Stimulated activated memory B cell treated with anti-CD40 and anti-IgM and Interleukin-4, amounts not matched to agents 10 μg/mL and 1 μg/mL and 100 μg/mL, for 72 hours (primary cell): ENCODE measurements at regions not wholly inside any gene's neighbourhood (a gene's known extent, or its start where the extent isn't known, plus 50 kb on each side); places are given as distances from the start of the nearest gene placed in this dataset.
A peak's percentile ranks its signal among the peaks of the same experiment; 100 is the strongest.
"Not testable (repeated sequence)": the region's sequence is repeated elsewhere in the genome, so short reads cannot be mapped to it uniquely, and the experiment has no call there.

ENCODE experiments used
- ATAC-seq: fragments of 150-1000 bp; cut with Tn5 transposase; 2 replicates; pipeline ENCODE4 v1.10.0; 2021
- H3K27ac Mint-ChIP-seq: one replicate; pipeline ENCODE4 v1.8.0; 2022; ENCODE audit warnings: mild to moderate bottlenecking, mixed read lengths
- H3K27me3 Mint-ChIP-seq: one replicate; pipeline ENCODE4 v1.8.0; 2022; ENCODE audit warnings: mixed read lengths
- H3K36me3 Mint-ChIP-seq: one replicate; pipeline ENCODE4 v1.8.0; 2022; ENCODE audit warnings: mixed read lengths
- H3K4me1 Mint-ChIP-seq: one replicate; pipeline ENCODE4 v1.8.0; 2022; ENCODE audit warnings: mixed read lengths
- H3K4me3 Mint-ChIP-seq: one replicate; pipeline ENCODE4 v1.8.0; 2022; ENCODE audit warnings: mild to moderate bottlenecking, moderate library complexity, mixed read lengths
- H3K9me3 Mint-ChIP-seq: one replicate; pipeline ENCODE4 v1.8.0; 2022; ENCODE audit warnings: mixed read lengths

DNA sequence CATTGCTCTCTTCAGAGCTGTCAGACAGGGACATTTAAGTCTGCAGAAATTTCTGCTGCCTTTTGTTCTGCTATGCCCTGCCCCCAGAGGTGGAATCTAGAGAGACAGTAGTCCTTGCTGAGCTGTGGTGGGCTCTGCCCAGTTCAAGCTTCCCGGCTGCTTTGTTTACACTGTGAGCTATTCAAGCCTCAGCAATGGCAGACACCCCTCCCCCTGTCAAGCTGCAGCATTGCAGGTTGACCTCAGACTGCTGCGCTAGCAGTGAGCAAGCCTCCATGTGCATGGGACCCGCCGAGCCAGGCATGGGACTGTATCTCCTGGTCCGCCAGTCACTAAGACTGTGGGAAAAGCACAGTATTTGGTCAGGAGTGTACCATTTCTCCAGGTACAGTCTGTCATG, 53.6 kb upstream of the MAPK10 start:
- not testable (repeated sequence) for H3K36me3 Mint-ChIP-seq, ATAC-seq, H3K4me1 Mint-ChIP-seq, H3K27ac Mint-ChIP-seq, H3K4me3 Mint-ChIP-seq
- peaks cover 15% of the 10 kb centered on the region for H3K9me3 Mint-ChIP-seq
- H3K27me3 Mint-ChIP-seq: peaks cover 46% of the 10 kb centered on the region

DNA sequence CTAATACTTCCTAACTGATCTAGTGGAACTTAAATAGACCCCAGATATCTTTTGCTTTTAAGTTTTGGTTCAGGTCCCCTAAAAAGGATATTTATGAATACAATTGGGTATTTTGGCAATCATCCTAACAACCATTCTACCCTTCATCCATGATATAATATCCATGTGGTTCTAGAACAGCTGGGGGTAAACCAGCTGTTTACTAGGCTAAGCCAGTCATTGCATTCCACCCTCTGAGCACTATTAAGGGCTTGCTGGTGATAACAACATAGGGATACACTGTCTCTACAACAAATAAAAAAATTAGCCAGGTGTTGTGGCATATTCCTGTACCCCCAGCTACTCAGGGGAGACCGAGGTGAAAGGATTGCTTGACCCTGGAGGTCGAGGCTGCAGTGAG, 54.8 kb upstream of the MAPK10 start:
- Mint-ChIP-seq H3K4me3 (no peak overlapping the region), H3K9me3 (peaks cover 14% of the 10 kb centered on the region), H3K36me3 (no peaks in the 10 kb centered on the region)

DNA sequence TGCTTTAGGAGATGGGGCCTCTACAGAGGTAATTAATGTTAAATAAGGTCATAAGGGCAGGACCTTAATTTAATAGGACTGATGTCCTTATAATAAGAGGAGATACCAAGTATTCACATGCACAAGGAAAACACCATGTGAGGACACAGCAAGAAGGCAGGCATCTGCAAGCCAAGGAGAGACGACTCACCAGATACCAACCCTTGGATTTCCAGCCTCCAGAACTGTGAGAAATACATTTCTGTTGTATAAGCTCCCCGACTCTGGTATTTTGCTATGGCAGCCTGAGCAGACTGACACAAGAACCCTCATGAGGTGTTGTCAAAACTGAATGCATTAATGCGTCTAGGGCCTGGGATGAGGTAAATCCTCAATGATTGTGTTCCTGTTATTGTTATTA, 56.2 kb upstream of the MAPK10 start:
- no peaks in the 10 kb centered on the region for H3K4me1 Mint-ChIP-seq
- no peaks in the 10 kb centered on the region for H3K36me3 Mint-ChIP-seq
- H3K9me3 Mint-ChIP-seq: peaks cover 14% of the 10 kb centered on the region
- no peak overlapping the region for H3K4me3 Mint-ChIP-seq
- ATAC-seq: peak; percentile 8
- no peak overlapping the region for H3K27ac Mint-ChIP-seq
- peaks cover 45% of the 10 kb centered on the region for H3K27me3 Mint-ChIP-seq

More for the DNA sequence above, 54.8 kb upstream of the MAPK10 start:
- no peaks in the 10 kb centered on the region for H3K4me1 Mint-ChIP-seq
- no peak overlapping the region for H3K27ac Mint-ChIP-seq
- H3K27me3 Mint-ChIP-seq: peaks cover 46% of the 10 kb centered on the region
- ATAC-seq: no peak

DNA sequence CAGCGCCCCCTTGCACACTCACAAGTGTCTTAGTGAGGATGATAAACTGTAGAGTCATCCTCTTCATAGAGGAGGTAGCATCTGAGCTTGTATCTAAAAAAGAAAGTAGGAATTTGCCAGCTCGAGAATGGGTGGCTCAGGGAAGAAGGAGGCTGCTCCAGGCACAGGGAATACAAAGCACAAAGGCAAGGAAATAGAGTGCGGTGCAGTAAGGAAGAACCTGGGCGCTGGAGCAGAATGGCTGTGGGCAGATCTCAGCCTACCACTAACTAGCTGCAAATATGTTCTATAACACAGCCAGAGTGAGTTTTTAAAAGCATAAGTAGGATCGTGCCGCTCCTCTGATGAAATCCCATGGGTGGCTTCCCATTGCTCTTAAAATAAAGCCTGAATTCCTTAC, 61.6 kb upstream of the MAPK10 start:
- no peaks in the 10 kb centered on the region for H3K27me3 Mint-ChIP-seq
- no peak for ATAC-seq
- H3K9me3 Mint-ChIP-seq: no peaks in the 10 kb centered on the region
- no peaks in the 10 kb centered on the region for H3K36me3 Mint-ChIP-seq
- H3K27ac Mint-ChIP-seq: no peak overlapping the region
- no peaks in the 10 kb centered on the region for H3K4me1 Mint-ChIP-seq
- H3K4me3 Mint-ChIP-seq: no peak overlapping the region

DNA sequence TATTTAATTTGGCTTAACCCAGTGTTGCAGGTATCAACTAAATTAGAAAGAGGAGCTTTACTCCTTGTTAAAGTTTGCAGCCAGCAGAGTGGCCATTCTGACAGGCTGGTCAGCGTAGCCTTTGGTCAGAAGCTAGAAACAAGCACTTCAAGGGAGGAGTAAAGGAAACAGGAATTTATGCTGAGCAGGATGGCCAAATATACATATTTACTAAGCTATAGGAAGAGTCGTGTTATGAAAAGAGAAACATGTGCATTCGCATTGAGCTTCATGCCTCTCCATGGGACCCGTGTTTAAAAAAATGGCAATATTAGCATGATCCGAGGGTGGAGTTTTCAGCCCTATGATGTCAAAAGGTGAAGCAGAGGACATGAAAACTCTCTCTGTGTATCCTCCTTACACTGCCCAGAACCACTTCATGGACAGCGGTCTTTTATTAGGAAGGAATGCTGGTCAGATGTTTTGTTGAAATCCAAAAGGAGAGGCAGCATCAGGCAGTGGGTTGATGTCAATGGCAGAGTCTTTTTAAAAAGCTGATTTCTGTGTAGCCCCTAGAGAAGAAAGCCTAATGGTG, 71.8 kb upstream of the MAPK10 start:
- Mint-ChIP-seq H3K27me3 (no peaks in the 10 kb centered on the region), H3K27ac (no peak overlapping the region), H3K36me3 (no peaks in the 10 kb centered on the region), H3K4me3 (no peak overlapping the region), H3K4me1 (no peaks in the 10 kb centered on the region), H3K9me3 (no peaks in the 10 kb centered on the region)
- no peak for ATAC-seq

DNA sequence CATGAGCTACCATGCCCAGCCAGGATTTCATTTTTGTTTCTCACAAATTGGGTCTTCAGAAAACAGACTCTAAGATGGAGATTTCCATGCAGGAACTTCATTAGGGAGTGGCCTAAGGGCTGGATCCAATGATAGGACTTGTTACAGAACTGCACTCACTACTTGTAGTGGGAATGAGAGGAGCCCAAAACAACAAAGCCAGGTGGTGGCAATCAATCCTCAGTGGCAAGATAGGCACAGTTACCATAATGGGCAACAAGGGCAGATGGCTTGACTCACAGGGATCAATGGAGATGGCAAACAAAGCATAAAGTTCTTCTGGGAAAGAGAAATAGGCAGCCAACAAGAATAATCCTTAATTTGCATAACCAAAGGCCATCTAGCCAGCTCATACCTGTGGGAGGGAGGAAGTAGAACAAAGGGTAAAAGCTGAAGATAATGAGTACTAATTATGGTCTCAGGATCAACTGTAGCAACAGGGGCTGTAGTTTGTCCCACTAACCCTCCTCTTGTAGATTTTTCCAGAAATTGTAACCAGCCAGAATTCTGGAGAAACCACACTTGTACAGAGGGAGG, 72.8 kb upstream of the MAPK10 start:
- Mint-ChIP-seq H3K9me3 (no peaks in the 10 kb centered on the region), H3K27ac (no peak overlapping the region), H3K36me3 (no peaks in the 10 kb centered on the region), H3K4me3 (no peak overlapping the region), H3K27me3 (no peaks in the 10 kb centered on the region), H3K4me1 (no peaks in the 10 kb centered on the region)
- ATAC-seq: no peak

DNA sequence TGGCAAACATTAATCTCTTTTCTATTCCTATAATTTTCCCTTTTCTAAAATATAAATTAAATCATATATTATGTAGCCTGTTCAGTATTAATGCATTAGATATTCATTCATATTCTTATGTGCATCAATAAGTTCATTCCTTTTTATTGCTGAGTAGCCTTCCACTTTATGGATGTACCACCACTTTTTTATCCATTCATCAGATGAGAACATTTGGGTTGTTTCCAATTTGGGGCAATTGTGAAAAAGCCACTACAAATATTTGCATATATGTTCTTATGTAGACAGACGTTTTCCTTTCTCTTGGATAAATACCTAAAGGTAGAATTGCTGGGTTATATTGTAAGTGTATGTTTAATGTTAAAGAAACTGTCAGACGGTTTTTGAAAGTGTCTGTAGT, 79.4 kb upstream of the MAPK10 start:
- Mint-ChIP-seq H3K9me3 (peaks cover 4% of the 10 kb centered on the region), H3K4me3 (no peak overlapping the region), H3K27ac (no peak overlapping the region), H3K27me3 (peaks cover 14% of the 10 kb centered on the region), H3K4me1 (no peaks in the 10 kb centered on the region), H3K36me3 (no peaks in the 10 kb centered on the region)
- no peak for ATAC-seq

DNA sequence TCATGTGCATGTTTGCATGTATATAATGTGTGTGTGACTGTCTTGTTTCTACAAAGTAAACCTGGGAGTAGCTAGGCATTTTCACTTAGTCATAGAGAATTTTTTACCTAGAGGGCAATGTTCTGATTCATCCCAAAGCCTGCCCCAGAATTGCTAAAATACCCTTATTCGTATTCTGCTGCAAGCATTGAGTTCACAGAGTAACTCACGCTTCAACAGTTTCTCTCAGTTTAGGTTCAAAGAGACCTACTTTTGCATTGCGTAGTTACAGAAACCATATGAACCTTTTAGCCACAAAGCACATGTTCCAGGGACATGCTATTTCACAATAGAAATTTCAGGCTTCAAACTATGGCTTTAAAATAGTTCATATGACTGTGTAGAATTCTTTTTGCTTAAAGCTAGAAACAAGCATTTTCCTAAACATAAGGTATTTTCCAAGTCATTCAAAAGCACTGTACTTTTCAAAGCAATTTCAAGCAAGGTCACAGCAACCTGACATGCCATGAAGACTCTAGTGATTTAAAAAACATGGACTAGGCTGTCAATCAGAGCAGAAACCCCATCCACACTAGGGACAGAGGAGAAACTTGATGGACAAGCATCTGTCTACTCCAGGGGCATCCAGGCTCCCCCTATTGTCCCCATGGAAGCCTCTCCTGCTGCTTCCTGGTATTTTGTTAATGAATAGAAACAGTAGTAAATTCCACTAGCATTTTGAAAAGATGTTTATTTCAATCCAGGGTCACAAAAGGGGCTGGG, 81.5 kb upstream of the MAPK10 start:
- Mint-ChIP-seq H3K4me1 (no peaks in the 10 kb centered on the region), H3K4me3 (no peak overlapping the region), H3K27me3 (peaks cover 26% of the 10 kb centered on the region), H3K9me3 (peaks cover 6% of the 10 kb centered on the region), H3K27ac (no peak overlapping the region), H3K36me3 (no peaks in the 10 kb centered on the region)
- no peak for ATAC-seq

DNA sequence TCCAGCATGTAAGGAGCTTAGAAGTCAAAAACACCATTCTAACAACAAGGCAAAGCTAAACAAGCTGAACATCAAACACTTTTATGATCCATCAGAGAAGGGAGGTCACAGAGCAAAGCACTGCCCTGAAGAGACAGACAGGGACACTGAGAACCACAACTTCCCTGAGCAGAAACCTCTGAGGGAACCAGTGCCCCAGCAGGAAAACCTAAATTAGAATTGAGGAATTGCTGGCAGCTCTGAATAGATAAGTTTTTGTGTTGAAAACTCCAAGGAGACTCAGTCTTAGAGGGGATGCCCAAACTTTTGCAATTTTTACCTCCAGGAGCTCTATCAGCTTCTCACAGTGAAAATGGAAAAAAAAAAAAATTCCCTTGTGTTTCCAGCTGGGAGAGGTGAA, 83.0 kb upstream of the MAPK10 start:
- H3K27me3 Mint-ChIP-seq: peaks cover 26% of the 10 kb centered on the region
- no peak overlapping the region for H3K4me3 Mint-ChIP-seq
- no peak for ATAC-seq
- peaks cover 6% of the 10 kb centered on the region for H3K9me3 Mint-ChIP-seq
- H3K4me1 Mint-ChIP-seq: no peaks in the 10 kb centered on the region
- no peaks in the 10 kb centered on the region for H3K36me3 Mint-ChIP-seq
- H3K27ac Mint-ChIP-seq: no peak overlapping the region

DNA sequence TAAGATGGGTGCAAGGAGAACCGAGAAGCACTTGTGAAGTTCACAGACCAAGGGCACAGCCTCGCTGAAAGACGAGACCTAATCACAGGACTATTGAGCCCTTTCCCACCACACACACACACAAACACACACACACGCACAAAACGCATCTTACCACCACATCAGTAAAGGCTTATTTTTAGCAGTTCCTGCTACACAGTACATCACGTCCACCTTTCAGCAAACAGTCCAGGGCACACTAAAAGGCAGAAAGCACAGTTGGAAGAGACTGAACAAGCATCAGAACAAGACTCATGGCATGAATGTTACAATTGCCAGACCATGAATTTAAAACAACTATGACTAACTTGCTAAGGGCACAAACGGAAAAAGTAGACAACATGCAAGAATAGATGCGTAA, 83.6 kb upstream of the MAPK10 start:
- Mint-ChIP-seq H3K9me3 (peaks cover 6% of the 10 kb centered on the region), H3K27me3 (peaks cover 26% of the 10 kb centered on the region), H3K4me1 (no peaks in the 10 kb centered on the region), H3K27ac (no peak overlapping the region), H3K36me3 (no peaks in the 10 kb centered on the region), H3K4me3 (no peak overlapping the region)
- ATAC-seq: no peak

DNA sequence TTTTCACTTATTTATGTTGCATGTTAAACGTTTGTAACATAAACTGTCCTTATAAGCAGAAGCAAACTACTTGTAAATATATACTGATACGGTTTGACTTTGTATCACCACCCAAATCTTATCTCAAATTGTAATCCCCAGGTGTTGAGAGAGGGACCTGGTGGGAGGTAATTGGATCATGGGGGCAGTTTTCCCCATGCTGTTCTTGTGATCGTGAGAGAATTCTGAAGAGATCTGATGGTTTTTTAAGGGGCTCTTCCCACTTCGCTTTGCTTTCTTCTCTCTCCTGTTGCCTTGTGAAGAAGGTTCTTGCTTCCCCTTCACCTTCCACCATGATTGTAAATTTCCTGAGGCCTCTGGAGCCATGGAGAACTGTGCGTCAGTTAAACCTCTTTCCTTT, 87.1 kb upstream of the MAPK10 start:
- no peak overlapping the region for H3K4me3 Mint-ChIP-seq
- H3K27ac Mint-ChIP-seq: no peak overlapping the region
- H3K36me3 Mint-ChIP-seq: no peaks in the 10 kb centered on the region
- no peaks in the 10 kb centered on the region for H3K4me1 Mint-ChIP-seq
- peaks cover 6% of the 10 kb centered on the region for H3K9me3 Mint-ChIP-seq
- ATAC-seq: no peak
- peaks cover 37% of the 10 kb centered on the region for H3K27me3 Mint-ChIP-seq

DNA sequence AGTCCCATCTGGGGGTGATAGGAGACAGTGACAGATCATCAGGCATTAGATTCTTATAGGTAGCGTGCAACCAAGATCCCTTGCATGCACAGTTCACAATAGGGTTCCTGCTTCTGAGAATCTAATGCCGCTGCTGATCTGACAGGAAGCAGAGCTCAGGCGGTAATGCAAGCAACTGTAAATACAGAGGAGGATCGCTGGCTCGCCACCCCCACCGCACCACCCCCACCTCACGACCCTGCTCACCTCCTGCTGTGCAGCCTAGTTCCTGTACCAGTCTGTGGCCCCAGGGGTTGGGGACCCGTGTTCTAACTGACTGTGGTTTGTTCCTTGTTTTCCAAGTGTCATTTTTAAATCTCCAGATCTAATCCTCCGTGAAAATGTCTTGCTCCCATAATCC, 89.0 kb upstream of the MAPK10 start:
- Mint-ChIP-seq H3K9me3 (peaks cover 2% of the 10 kb centered on the region), H3K4me3 (no peak overlapping the region), H3K36me3 (no peaks in the 10 kb centered on the region), H3K27me3 (peaks cover 40% of the 10 kb centered on the region), H3K27ac (no peak overlapping the region), H3K4me1 (no peaks in the 10 kb centered on the region)
- no peak for ATAC-seq

DNA sequence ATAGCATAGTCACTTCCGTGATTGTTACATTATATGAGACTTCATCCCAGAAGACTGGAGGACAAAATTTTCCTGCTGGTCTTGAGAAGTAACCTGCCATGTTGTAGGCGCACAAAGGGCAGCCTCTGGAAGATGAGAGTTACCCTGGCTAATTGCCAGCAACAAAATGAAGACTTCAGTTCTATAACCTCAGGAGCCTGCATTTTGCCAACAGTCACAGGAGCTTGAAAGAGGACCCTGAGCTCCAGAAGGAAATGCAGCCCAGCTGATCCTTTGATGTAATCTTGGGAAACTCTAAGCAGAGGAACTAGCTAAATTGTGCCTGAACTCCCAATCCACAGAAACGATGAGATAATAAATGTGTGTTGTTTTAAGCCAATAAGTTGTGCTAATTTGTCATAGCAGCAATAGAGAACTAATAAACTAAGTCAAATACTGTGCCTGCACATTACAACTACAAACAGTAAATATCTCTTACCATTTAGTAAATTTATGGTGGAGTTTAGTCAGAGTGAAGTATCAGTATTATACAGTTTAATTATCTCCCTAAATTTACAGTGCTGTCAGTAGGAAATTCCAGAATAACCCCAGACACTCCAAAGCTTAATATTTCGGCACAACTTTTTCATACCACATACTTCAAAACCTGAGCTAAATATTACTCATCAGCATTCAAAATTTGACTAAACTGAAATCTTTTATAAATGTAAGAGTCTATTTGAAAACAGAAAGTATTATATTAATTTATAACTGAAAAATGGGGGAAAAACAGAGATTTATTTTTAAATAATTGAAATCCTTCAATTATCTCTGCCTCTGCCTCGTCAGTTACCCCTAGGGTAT, 90.1 kb upstream of the MAPK10 start:
- no peak for ATAC-seq
- H3K27ac Mint-ChIP-seq: no peak overlapping the region
- no peaks in the 10 kb centered on the region for H3K4me1 Mint-ChIP-seq
- H3K4me3 Mint-ChIP-seq: no peak overlapping the region
- H3K9me3 Mint-ChIP-seq: peaks cover 2% of the 10 kb centered on the region
- H3K36me3 Mint-ChIP-seq: no peaks in the 10 kb centered on the region
- peaks cover 39% of the 10 kb centered on the region for H3K27me3 Mint-ChIP-seq

DNA sequence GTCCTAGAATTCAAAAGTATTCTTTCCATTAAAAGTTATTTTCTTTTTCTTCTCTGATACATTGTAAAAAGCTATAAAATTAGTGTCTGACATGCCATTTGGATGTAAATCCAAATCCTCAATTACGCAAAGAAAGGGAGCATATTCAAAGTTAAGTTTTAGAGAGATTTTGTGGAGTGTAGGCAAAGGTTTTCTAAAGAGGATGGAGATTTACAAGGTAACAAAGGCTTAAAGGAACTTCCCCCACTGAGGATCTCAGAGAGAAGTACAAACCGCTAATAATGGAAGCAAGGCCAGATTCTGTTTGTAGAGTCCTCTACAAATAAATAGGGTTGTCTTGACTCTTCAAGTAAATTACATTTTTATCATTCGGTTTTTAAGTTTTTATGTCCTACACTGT, 91.0 kb upstream of the MAPK10 start:
- Mint-ChIP-seq H3K36me3 (no peaks in the 10 kb centered on the region), H3K4me1 (no peaks in the 10 kb centered on the region), H3K9me3 (no peaks in the 10 kb centered on the region), H3K27me3 (peaks cover 34% of the 10 kb centered on the region), H3K4me3 (no peak overlapping the region), H3K27ac (no peak overlapping the region)
- ATAC-seq: no peak

DNA sequence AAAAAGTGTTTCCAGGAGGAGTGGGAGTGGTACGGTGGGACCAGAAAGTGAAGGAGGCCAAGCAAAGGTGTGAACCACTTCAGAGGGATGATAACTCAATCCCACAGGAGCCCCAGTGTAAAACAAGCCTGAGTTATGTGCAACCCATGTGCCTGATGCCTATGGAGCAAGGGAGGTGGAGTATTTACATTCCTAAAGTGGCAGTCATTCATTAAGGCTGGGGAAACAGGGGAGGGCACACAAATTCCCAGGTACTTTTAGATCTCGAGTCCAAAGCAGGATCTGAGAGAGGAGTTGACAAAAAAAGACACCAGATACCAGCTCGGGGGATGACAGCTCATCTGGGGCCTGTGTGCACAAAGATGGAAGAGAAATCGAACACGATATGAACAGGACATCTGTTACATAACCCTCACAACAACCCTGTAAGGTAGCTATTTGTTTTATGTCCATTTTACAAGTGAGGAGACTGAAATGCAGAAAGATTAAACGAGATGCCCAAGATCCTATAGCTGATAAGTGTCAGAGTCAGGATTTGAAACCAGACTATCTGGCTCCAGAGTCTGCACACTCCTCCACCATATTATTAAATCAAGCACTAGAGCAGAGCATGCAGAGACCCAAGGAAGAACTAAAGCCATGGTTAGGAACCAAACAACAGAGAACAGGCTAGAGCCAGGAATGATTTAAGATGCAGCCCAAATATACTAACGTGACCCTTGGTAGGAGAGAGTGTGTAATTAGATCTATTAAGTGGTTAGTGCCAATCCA, 91.9 kb upstream of the MAPK10 start:
- ATAC-seq: no peak
- H3K4me1 Mint-ChIP-seq: no peaks in the 10 kb centered on the region

More for the DNA sequence above, 91.9 kb upstream of the MAPK10 start:
- no peaks in the 10 kb centered on the region for H3K36me3 Mint-ChIP-seq
- H3K27ac Mint-ChIP-seq: no peak overlapping the region
- no peak overlapping the region for H3K4me3 Mint-ChIP-seq
- H3K27me3 Mint-ChIP-seq: peaks cover 34% of the 10 kb centered on the region
- no peaks in the 10 kb centered on the region for H3K9me3 Mint-ChIP-seq
